ENCODE measurements at regions not wholly inside any gene's neighbourhood (a gene's known extent, or its start where the extent isn't known, plus 50 kb on each side); places are given as distances from the start of the nearest gene placed in this dataset.

- intact Hi-C loops (cut with micrococcal nuclease): no loop called here
- Histone ChIP-seq H3K27ac (ENCODE audit: extremely low read depth, low read depth, low read length) (no peak overlapping the region), H3K4me1 (replicated peaks in 1 of 2; ENCODE audit: control insufficient read depth in 2 of 2, insufficient read depth in 2 of 2, low read length in 2 of 2) (no peaks in the 10 kb centered on the region), H4K20me1 (replicated peaks; ENCODE audit: control insufficient read depth, insufficient read depth, low read length) (no peaks in the 10 kb centered on the region; the same call in none of the 2 replicates), H3K9me3 (replicated peaks; ENCODE audit: control insufficient read depth, insufficient read depth, low read depth, low read length) (no peaks in the 10 kb centered on the region), H3K27me3 (ENCODE audit: control insufficient read depth in 2 of 2, insufficient read depth in 2 of 2, low read length in 2 of 2) (peaks cover 37 to 62% of the 10 kb centered on the region in 2 experiments), H2AFZ (ENCODE audit: low read depth, low read length) (no peak overlapping the region), H3K4me3 (no peak overlapping the region), H3K9ac (ENCODE audit: insufficient read depth in 1 of 2, low read depth in 2 of 2, low read length in 2 of 2) (no peak overlapping the region), H3K36me3 (ENCODE audit: control insufficient read depth, insufficient read depth, low read length) (no peaks in the 10 kb centered on the region), H3K79me2 (ENCODE audit: control insufficient read depth, insufficient read depth, low read length) (no peaks in the 10 kb centered on the region), H3K9me1 (ENCODE audit: control insufficient read depth, insufficient read depth, low read length) (no peaks in the 10 kb centered on the region), H3K4me2 (ENCODE audit: insufficient read depth, low read length) (no peak overlapping the region)
- TF ChIP-seq TAF1 (IDR thresholded peaks at IDR 0.05; ENCODE audit: control insufficient read depth, extremely low read depth, insufficient read depth, low read length, severe bottlenecking): no peak
- TF ChIP-seq POLR2G (IDR thresholded peaks at IDR 0.05; ENCODE audit: low read depth, low read length): no peak
- no peak for TF ChIP-seq CBFA2T3 (IDR thresholded peaks at IDR 0.05)
- TF ChIP-seq FOXJ3 (CRISPR knock-in tag; IDR thresholded peaks at IDR 0.05): no peak
- TF ChIP-seq E2F3 (CRISPR knock-in tag; IDR thresholded peaks at IDR 0.05): no peak
- in situ Hi-C loops (cut with MboI): no loop called here
- ChIA-PET POLR2A (interaction anchor here (1.0 kb wide), 1 partner anchor 370 kb away, joined by 3 read pairs; no protein-coding TSS in a partner anchor), CTCF (ENCODE audit: low intra/inter-chr PET ratio) (no interaction called here)
- BruUV-seq (replicated peaks): no TSS peak
- ATAC-seq: no peak
- FAIRE-seq: no peak
- DNase-seq (ENCODE audit: extremely low read depth in 1 of 4, low spot score in 3 of 4): no peak
- WGBS (ENCODE audit: insufficient coverage, low coverage, missing lambda C conversion rate): 0% methylated on average over 1 of the region's 1 CpG
Measured at GRCh38 chr10:69748621-69749020, 53.1 kb upstream of the COL13A1 start.

GRCh38 chr10:69749178-69750010 is 52.3 kb upstream of the COL13A1 start:
- H3K27ac ChIP-seq (ENCODE audit: extremely low read depth, low read depth, low read length): no peak overlapping the region
- peaks cover 36 to 54% of the 10 kb centered on the region in 2 experiments for H3K27me3 ChIP-seq (ENCODE audit: control insufficient read depth in 2 of 2, insufficient read depth in 2 of 2, low read length in 2 of 2)
- TF ChIP-seq, protein P1, sequence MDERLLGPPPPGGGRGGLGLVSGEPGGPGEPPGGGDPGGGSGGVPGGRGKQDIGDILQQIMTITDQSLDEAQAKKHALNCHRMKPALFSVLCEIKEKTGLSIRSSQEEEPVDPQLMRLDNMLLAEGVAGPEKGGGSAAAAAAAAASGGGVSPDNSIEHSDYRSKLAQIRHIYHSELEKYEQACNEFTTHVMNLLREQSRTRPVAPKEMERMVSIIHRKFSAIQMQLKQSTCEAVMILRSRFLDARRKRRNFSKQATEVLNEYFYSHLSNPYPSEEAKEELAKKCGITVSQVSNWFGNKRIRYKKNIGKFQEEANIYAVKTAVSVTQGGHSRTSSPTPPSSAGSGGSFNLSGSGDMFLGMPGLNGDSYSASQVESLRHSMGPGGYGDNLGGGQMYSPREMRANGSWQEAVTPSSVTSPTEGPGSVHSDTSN (CRISPR knock-in tag; IDR thresholded peaks at IDR 0.05; ENCODE audit: low read depth): no peak
- TF ChIP-seq, protein P1 (tag; conservative IDR thresholded peaks at IDR 0.05; ENCODE audit: low read depth): peak; percentile 60
- TF ChIP-seq CHD4 (IDR thresholded peaks at IDR 0.05; ENCODE audit: insufficient read depth, insufficient replicate concordance, low read depth, low read length, poor library complexity, severe bottlenecking) (no peak), MEIS2 (IDR thresholded peaks at IDR 0.05; ENCODE audit: partially characterized antibody) (peak; percentile 18), TBP (optimal IDR thresholded peaks at IDR 0.05; ENCODE audit: low read depth, low read length) (no peak), VEZF1 (CRISPR knock-in tag; IDR thresholded peaks at IDR 0.05) (peak; percentile 62)
- WGBS (ENCODE audit: insufficient coverage, low coverage, missing lambda C conversion rate): under 1% methylated on average over 17 of the region's 17 CpGs
- no peak for FAIRE-seq
- CTCF ChIA-PET (ENCODE audit: low intra/inter-chr PET ratio): no interaction called here
- H3K9ac ChIP-seq (ENCODE audit: insufficient read depth in 1 of 2, low read depth in 2 of 2, low read length in 2 of 2): no peak overlapping the region
- no peaks in the 10 kb centered on the region; the same call in 1 of the 2 replicates for H4K20me1 ChIP-seq (replicated peaks; ENCODE audit: control insufficient read depth, insufficient read depth, low read length)
- no peaks in the 10 kb centered on the region for H3K79me2 ChIP-seq (ENCODE audit: control insufficient read depth, insufficient read depth, low read length)
- no peaks in the 10 kb centered on the region for H3K36me3 ChIP-seq (ENCODE audit: control insufficient read depth, insufficient read depth, low read length)
- H2AFZ ChIP-seq (ENCODE audit: low read depth, low read length): no peak overlapping the region
- no peak for ATAC-seq
- in situ Hi-C loops (cut with MboI): no loop called here
- H3K9me1 ChIP-seq (ENCODE audit: control insufficient read depth, insufficient read depth, low read length): no peaks in the 10 kb centered on the region
- no peak overlapping the region for H3K4me3 ChIP-seq
- POLR2A ChIA-PET: interaction anchor here (0.6 to 1.0 kb wide), 2 partner anchors 370 to 1756 kb away, joined by 3 to 5 read pairs; no protein-coding TSS in a partner anchor
- no peak for DNase-seq (ENCODE audit: extremely low read depth in 1 of 4, low spot score in 3 of 4)
- intact Hi-C loops (cut with micrococcal nuclease): no loop called here
- no TSS peak for BruUV-seq (replicated peaks)
- no peaks in the 10 kb centered on the region for H3K4me1 ChIP-seq (replicated peaks in 1 of 2; ENCODE audit: control insufficient read depth in 2 of 2, insufficient read depth in 2 of 2, low read length in 2 of 2)
- no peaks in the 10 kb centered on the region for H3K9me3 ChIP-seq (replicated peaks; ENCODE audit: control insufficient read depth, insufficient read depth, low read depth, low read length)
- H3K4me2 ChIP-seq (ENCODE audit: insufficient read depth, low read length): no peak overlapping the region

Measured in K562 (cell line).